ENCODE measurements at regions not wholly inside any gene's neighbourhood (a gene's known extent, or its start where the extent isn't known, plus 50 kb on each side); places are given as distances from the start of the nearest gene placed in this dataset.

DNA sequence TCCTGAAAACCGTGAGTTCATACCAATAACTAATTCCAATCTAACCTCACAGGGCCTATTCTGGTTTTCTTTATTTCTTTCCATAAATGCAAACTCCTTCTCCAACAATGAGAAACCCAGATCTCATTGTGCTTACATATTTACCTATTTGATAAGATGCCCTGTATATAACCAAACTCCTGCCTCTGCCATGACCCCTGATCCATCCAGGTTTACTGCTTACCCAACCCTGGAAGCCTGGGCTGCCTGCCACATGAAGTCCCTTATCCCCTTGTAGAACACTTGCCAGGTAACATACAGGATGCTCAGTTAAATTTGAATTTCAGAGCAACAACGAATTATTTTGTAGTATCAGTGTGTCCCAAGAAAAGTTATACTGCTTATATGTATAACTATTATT is 766.1 kb downstream of the LTN1 start:
- TF ChIP-seq, protein P1, sequence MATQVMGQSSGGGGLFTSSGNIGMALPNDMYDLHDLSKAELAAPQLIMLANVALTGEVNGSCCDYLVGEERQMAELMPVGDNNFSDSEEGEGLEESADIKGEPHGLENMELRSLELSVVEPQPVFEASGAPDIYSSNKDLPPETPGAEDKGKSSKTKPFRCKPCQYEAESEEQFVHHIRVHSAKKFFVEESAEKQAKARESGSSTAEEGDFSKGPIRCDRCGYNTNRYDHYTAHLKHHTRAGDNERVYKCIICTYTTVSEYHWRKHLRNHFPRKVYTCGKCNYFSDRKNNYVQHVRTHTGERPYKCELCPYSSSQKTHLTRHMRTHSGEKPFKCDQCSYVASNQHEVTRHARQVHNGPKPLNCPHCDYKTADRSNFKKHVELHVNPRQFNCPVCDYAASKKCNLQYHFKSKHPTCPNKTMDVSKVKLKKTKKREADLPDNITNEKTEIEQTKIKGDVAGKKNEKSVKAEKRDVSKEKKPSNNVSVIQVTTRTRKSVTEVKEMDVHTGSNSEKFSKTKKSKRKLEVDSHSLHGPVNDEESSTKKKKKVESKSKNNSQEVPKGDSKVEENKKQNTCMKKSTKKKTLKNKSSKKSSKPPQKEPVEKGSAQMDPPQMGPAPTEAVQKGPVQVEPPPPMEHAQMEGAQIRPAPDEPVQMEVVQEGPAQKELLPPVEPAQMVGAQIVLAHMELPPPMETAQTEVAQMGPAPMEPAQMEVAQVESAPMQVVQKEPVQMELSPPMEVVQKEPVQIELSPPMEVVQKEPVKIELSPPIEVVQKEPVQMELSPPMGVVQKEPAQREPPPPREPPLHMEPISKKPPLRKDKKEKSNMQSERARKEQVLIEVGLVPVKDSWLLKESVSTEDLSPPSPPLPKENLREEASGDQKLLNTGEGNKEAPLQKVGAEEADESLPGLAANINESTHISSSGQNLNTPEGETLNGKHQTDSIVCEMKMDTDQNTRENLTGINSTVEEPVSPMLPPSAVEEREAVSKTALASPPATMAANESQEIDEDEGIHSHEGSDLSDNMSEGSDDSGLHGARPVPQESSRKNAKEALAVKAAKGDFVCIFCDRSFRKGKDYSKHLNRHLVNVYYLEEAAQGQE (IDR thresholded peaks at IDR 0.05; ENCODE audit: insufficient read depth in 1 of 2, low read depth in 2 of 2, low read length in 1 of 2), result no peak
- TF ChIP-seq, protein P2, sequence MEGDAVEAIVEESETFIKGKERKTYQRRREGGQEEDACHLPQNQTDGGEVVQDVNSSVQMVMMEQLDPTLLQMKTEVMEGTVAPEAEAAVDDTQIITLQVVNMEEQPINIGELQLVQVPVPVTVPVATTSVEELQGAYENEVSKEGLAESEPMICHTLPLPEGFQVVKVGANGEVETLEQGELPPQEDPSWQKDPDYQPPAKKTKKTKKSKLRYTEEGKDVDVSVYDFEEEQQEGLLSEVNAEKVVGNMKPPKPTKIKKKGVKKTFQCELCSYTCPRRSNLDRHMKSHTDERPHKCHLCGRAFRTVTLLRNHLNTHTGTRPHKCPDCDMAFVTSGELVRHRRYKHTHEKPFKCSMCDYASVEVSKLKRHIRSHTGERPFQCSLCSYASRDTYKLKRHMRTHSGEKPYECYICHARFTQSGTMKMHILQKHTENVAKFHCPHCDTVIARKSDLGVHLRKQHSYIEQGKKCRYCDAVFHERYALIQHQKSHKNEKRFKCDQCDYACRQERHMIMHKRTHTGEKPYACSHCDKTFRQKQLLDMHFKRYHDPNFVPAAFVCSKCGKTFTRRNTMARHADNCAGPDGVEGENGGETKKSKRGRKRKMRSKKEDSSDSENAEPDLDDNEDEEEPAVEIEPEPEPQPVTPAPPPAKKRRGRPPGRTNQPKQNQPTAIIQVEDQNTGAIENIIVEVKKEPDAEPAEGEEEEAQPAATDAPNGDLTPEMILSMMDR (IDR thresholded peaks at IDR 0.05), result no peak
